Left lung (tissue), 4 donors: ENCODE measurements at regions not wholly inside any gene's neighbourhood (a gene's known extent, or its start where the extent isn't known, plus 50 kb on each side); places are given as distances from the start of the nearest gene placed in this dataset.
A peak's percentile ranks its signal among the peaks of the same experiment; 100 is the strongest.

ENCODE experiments used
- ATAC-seq: fragments of 200-7000 bp; cut with Tn5 transposase; one replicate; pipeline ENCODE4 v1.9.1; 2020; ENCODE audit warnings: moderate library complexity
- DNase-seq, 4 donors: peaks; one replicate each; pipeline ENCODE4 v3.0.0-alpha.2; 2013 to 2020
- H3K27ac ChIP-seq, 2 donors: fragments of 200-600 bp; sonication (generic) in 1 of 2; one replicate each; pipeline versions ENCODE4 v1.5.0 to v1.8.0; 2020 to 2021
- H3K27me3 ChIP-seq, 2 donors: fragments of 200-600 bp; sonication (generic) in 1 of 2; one replicate each; pipeline versions ENCODE4 v1.5.0 to v1.8.0; 2020 to 2021
- H3K36me3 ChIP-seq, 2 donors: fragments of 200-600 bp; sonication (generic) in 1 of 2; one replicate each; pipeline versions ENCODE4 v1.5.0 to v1.8.0; 2020 to 2021
- H3K4me1 ChIP-seq, 2 donors: fragments of 200-600 bp; one replicate each; pipeline ENCODE4 v1.8.0; 2021
- H3K4me3 ChIP-seq, 2 donors: fragments of 200-600 bp; sonication (generic) in 1 of 2; one replicate each; pipeline versions ENCODE4 v1.5.0 to v1.8.0; 2020 to 2021; ENCODE audit warnings: mild to moderate bottlenecking in 1 of 2
- H3K9me3 ChIP-seq, 2 donors: fragments of 200-600 bp; sonication (generic) in 1 of 2; one replicate each; pipeline versions ENCODE4 v1.5.0 to v1.8.0; 2020 to 2021
- CTCF ChIP-seq, 2 donors: fragments of 200-600 bp; sonication (generic) in 1 of 2; IDR thresholded peaks; one replicate each; pipeline versions ENCODE4 v1.5.0 to v1.8.0; 2021; ENCODE audit warnings: antibody characterized with exemption in 2 of 2
- intact Hi-C, 2 donors: fragments of 100-400 bp; cut with DNase I; formaldehyde crosslinking; loops; one replicate each; pipeline versions ENCODE4 v1.11.2 to v1.14.2; 2022
- donor health status: DM: no; HTN: yes; CAD: no.
- donor health status: DM: no; HTN: no; CAD: no.

GRCh38 chr11:82117362-82117761 is 616.3 kb downstream of the FAM181B start:
- Histone ChIP-seq H3K9me3 (no peaks in the 10 kb centered on the region), H3K4me1 (no peaks in the 10 kb centered on the region), H3K36me3 (no peaks in the 10 kb centered on the region), H3K27ac (no peak overlapping the region), H3K4me3 (no peak overlapping the region), H3K27me3 (no peaks in the 10 kb centered on the region)
- intact Hi-C loops: no loop called here
- DNase-seq (no peak), ATAC-seq (no peak)
- TF ChIP-seq CTCF (IDR thresholded peaks at IDR 0.05): no peak

GRCh38 chr11:82105331-82105998 is 628.2 kb downstream of the FAM181B start:
- no peak for DNase-seq
- ATAC-seq: peak; percentile 52
- H3K9me3 ChIP-seq: peaks cover 0 to 6% of the 10 kb centered on the region in 2 donors
- no peaks in the 10 kb centered on the region for H3K36me3 ChIP-seq
- no peak overlapping the region for H3K27ac ChIP-seq
- H3K27me3 ChIP-seq: no peaks in the 10 kb centered on the region
- intact Hi-C loops: no loop called here
- no peaks in the 10 kb centered on the region for H3K4me1 ChIP-seq
- H3K4me3 ChIP-seq: no peak overlapping the region
- TF ChIP-seq CTCF (IDR thresholded peaks at IDR 0.05): no peak

- intact Hi-C loops: no loop called here
- no peaks in the 10 kb centered on the region for H3K4me1 ChIP-seq
- H3K4me3 ChIP-seq: no peak overlapping the region
- H3K9me3 ChIP-seq: peaks cover 0 to 3% of the 10 kb centered on the region in 2 donors
- H3K36me3 ChIP-seq: no peaks in the 10 kb centered on the region
- H3K27ac ChIP-seq: no peak overlapping the region
- TF ChIP-seq CTCF (IDR thresholded peaks at IDR 0.05): no peak
- H3K27me3 ChIP-seq: no peaks in the 10 kb centered on the region
- no peak for DNase-seq
- no peak for ATAC-seq
These were observed 640.8 kb downstream of the FAM181B start for GRCh38 chr11:82092904-82093303.

GRCh38 chr11:82089426-82089825 is 644.2 kb downstream of the FAM181B start:
- no peak overlapping the region for H3K27ac ChIP-seq

GRCh38 chr11:82085493-82085892 is 648.2 kb downstream of the FAM181B start:
- Histone ChIP-seq H3K4me1 (no peaks in the 10 kb centered on the region), H3K27ac (no peak overlapping the region), H3K9me3 (no peaks in the 10 kb centered on the region), H3K27me3 (no peaks in the 10 kb centered on the region), H3K4me3 (no peak overlapping the region), H3K36me3 (no peaks in the 10 kb centered on the region)
- intact Hi-C loops: no loop called here
- no peak for ATAC-seq
- TF ChIP-seq CTCF (IDR thresholded peaks at IDR 0.05): no peak
- DNase-seq: no peak

More at GRCh38 chr11:82089426-82089825, 644.2 kb downstream of the FAM181B start:
- no peaks in the 10 kb centered on the region for H3K27me3 ChIP-seq
- H3K36me3 ChIP-seq: no peaks in the 10 kb centered on the region
- ATAC-seq (no peak), DNase-seq (no peak)
- TF ChIP-seq CTCF (IDR thresholded peaks at IDR 0.05): no peak
- intact Hi-C loops: no loop called here
- no peak overlapping the region for H3K4me3 ChIP-seq
- no peaks in the 10 kb centered on the region for H3K4me1 ChIP-seq
- no peaks in the 10 kb centered on the region for H3K9me3 ChIP-seq
